Putamen (tissue), 1 donor: ENCODE measurements at regions not wholly inside any gene's neighbourhood (a gene's known extent, or its start where the extent isn't known, plus 50 kb on each side); places are given as distances from the start of the nearest gene placed in this dataset.
"Not testable (repeated sequence)": the region's sequence is repeated elsewhere in the genome, so short reads cannot be mapped to it uniquely, and the experiment has no call there.

Experiments used
- DNase-seq: peaks from one replicate; pipeline ENCODE4 v3.0.0-alpha.2; 2016; ENCODE audit warnings: low spot score

GRCh38 chr5:9852671-9853070 lies 222.5 kb upstream of the TAS2R1 start:
- DNase-seq = no peak

- DNase-seq = no peak
Measured at GRCh38 chr5:9851458-9851857, 221.3 kb upstream of the TAS2R1 start.

- DNase-seq = no peak
Measured at GRCh38 chr5:9850456-9850855, 220.3 kb upstream of the TAS2R1 start.

- DNase-seq = no peak
Measured at GRCh38 chr5:9847631-9848030, 217.5 kb upstream of the TAS2R1 start.

- DNase-seq = no peak
Measured at GRCh38 chr5:9845185-9845584, 215.0 kb upstream of the TAS2R1 start.

GRCh38 chr5:9841516-9842170 lies 211.5 kb upstream of the TAS2R1 start:
- DNase-seq = no peak

GRCh38 chr5:9838916-9839315 lies 208.8 kb upstream of the TAS2R1 start:
- DNase-seq = peak; percentile 63

- no peak for DNase-seq
Measured at GRCh38 chr5:9834871-9835770, 205.0 kb upstream of the TAS2R1 start.

GRCh38 chr5:9833871-9834270 lies 203.7 kb upstream of the TAS2R1 start:
- DNase-seq = no peak

- no peak for DNase-seq
Measured at GRCh38 chr5:9832921-9833320, 202.8 kb upstream of the TAS2R1 start.

- no peak for DNase-seq
Measured at GRCh38 chr5:9831823-9832222, 201.7 kb upstream of the TAS2R1 start.

- no peak for DNase-seq
Measured at GRCh38 chr5:9830184-9830583, 200.0 kb upstream of the TAS2R1 start.

- no peak for DNase-seq
Measured at GRCh38 chr5:9829621-9830020, 199.5 kb upstream of the TAS2R1 start.

- DNase-seq = no peak
Measured at GRCh38 chr5:9820691-9821449, 190.7 kb upstream of the TAS2R1 start.

- DNase-seq = no peak
Measured at GRCh38 chr5:9818340-9818845, 188.2 kb upstream of the TAS2R1 start.

- DNase-seq = no peak
Measured at GRCh38 chr5:9817819-9818218, 187.7 kb upstream of the TAS2R1 start.

GRCh38 chr5:9815051-9815450 lies 184.9 kb upstream of the TAS2R1 start:
- DNase-seq = no peak

- no peak for DNase-seq
Measured at GRCh38 chr5:9813305-9813704, 183.2 kb upstream of the TAS2R1 start.

GRCh38 chr5:9807366-9807765 lies 177.2 kb upstream of the TAS2R1 start:
- not testable (repeated sequence) for DNase-seq

- DNase-seq = no peak
Measured at GRCh38 chr5:9801908-9802307, 171.8 kb upstream of the TAS2R1 start.

- no peak for DNase-seq
Measured at GRCh38 chr5:9799606-9800005, 169.5 kb upstream of the TAS2R1 start.

GRCh38 chr5:9790276-9790675 lies 160.1 kb upstream of the TAS2R1 start:
- DNase-seq = no peak

- DNase-seq = no peak
Measured at GRCh38 chr5:9789777-9790176, 159.6 kb upstream of the TAS2R1 start.
